ENCODE measurements at regions not wholly inside any gene's neighbourhood (a gene's known extent, or its start where the extent isn't known, plus 50 kb on each side); places are given as distances from the start of the nearest gene placed in this dataset.

GRCh38 chr10:78639629-78640028 lies 429.1 kb upstream of the ZMIZ1 start:
- H3K4me1 Mint-ChIP-seq, result no peaks in the 10 kb centered on the region
- no peak for DNase-seq
- POLR2A ChIA-PET, result no interaction called here
- H3K9me3 Mint-ChIP-seq, result no peaks in the 10 kb centered on the region
- ATAC-seq (ENCODE audit: low read depth), result no peak
- H3K36me3 Mint-ChIP-seq, result no peaks in the 10 kb centered on the region
- peaks cover 2% of the 10 kb centered on the region for H3K27me3 Mint-ChIP-seq
- H3K27ac Mint-ChIP-seq, result no peak overlapping the region
- H3K4me3 Mint-ChIP-seq, result no peak overlapping the region

- POLR2A ChIA-PET, result no interaction called here
- H3K36me3 Mint-ChIP-seq, result no peaks in the 10 kb centered on the region
- H3K27ac Mint-ChIP-seq, result no peak overlapping the region
- H3K9me3 Mint-ChIP-seq, result peaks cover 3% of the 10 kb centered on the region
- no peaks in the 10 kb centered on the region for H3K4me1 Mint-ChIP-seq
- no peak overlapping the region for H3K4me3 Mint-ChIP-seq
- DNase-seq (no peak), ATAC-seq (ENCODE audit: low read depth) (no peak)
- peaks cover under 1% of the 10 kb centered on the region for H3K27me3 Mint-ChIP-seq
These were observed 427.8 kb upstream of the ZMIZ1 start for GRCh38 chr10:78640796-78641636.

GRCh38 chr10:78641693-78642092 lies 427.1 kb upstream of the ZMIZ1 start:
- ATAC-seq (ENCODE audit: low read depth), result no peak
- Mint-ChIP-seq H3K4me3 (no peak overlapping the region), H3K9me3 (peaks cover 3% of the 10 kb centered on the region), H3K27ac (no peak overlapping the region), H3K36me3 (no peaks in the 10 kb centered on the region), H3K4me1 (no peaks in the 10 kb centered on the region), H3K27me3 (no peaks in the 10 kb centered on the region)
- no peak for DNase-seq
- POLR2A ChIA-PET, result no interaction called here

GRCh38 chr10:78642269-78642816 lies 426.4 kb upstream of the ZMIZ1 start:
- Mint-ChIP-seq H3K27ac (no peak overlapping the region), H3K9me3 (peaks cover 3% of the 10 kb centered on the region), H3K27me3 (no peaks in the 10 kb centered on the region), H3K4me1 (no peaks in the 10 kb centered on the region), H3K36me3 (no peaks in the 10 kb centered on the region), H3K4me3 (no peak overlapping the region)
- ATAC-seq (ENCODE audit: low read depth) (no peak), DNase-seq (no peak)
- POLR2A ChIA-PET, result no interaction called here

- Mint-ChIP-seq H3K9me3 (peaks cover 3% of the 10 kb centered on the region), H3K36me3 (no peaks in the 10 kb centered on the region), H3K27ac (no peak overlapping the region), H3K4me1 (no peaks in the 10 kb centered on the region), H3K4me3 (no peak overlapping the region), H3K27me3 (peaks cover 2% of the 10 kb centered on the region)
- ATAC-seq (ENCODE audit: low read depth) (no peak), DNase-seq (no peak)
- POLR2A ChIA-PET, result no interaction called here
These were observed 425.3 kb upstream of the ZMIZ1 start for GRCh38 chr10:78643513-78643912.

GRCh38 chr10:78644550-78644949 lies 424.2 kb upstream of the ZMIZ1 start:
- Mint-ChIP-seq H3K4me3 (no peak overlapping the region), H3K9me3 (peaks cover 3% of the 10 kb centered on the region), H3K4me1 (no peaks in the 10 kb centered on the region), H3K36me3 (no peaks in the 10 kb centered on the region), H3K27me3 (peaks cover 7% of the 10 kb centered on the region), H3K27ac (no peak overlapping the region)
- POLR2A ChIA-PET, result no interaction called here
- ATAC-seq (ENCODE audit: low read depth), result no peak
- DNase-seq, result no peak

GRCh38 chr10:78645169-78645686 lies 423.5 kb upstream of the ZMIZ1 start:
- POLR2A ChIA-PET, result no interaction called here
- no peaks in the 10 kb centered on the region for H3K36me3 Mint-ChIP-seq
- no peaks in the 10 kb centered on the region for H3K4me1 Mint-ChIP-seq
- peaks cover 3% of the 10 kb centered on the region for H3K9me3 Mint-ChIP-seq
- ATAC-seq (ENCODE audit: low read depth), result no peak
- no peak overlapping the region for H3K27ac Mint-ChIP-seq
- no peak overlapping the region for H3K4me3 Mint-ChIP-seq
- DNase-seq, result no peak
- peaks cover 10% of the 10 kb centered on the region for H3K27me3 Mint-ChIP-seq

- no peaks in the 10 kb centered on the region for H3K4me1 Mint-ChIP-seq
- no peak overlapping the region for H3K4me3 Mint-ChIP-seq
- no peaks in the 10 kb centered on the region for H3K36me3 Mint-ChIP-seq
- H3K27ac Mint-ChIP-seq, result no peak overlapping the region
- POLR2A ChIA-PET, result no interaction called here
- peaks cover 10% of the 10 kb centered on the region for H3K27me3 Mint-ChIP-seq
- ATAC-seq (ENCODE audit: low read depth) (no peak), DNase-seq (no peak)
- H3K9me3 Mint-ChIP-seq, result peaks cover 3% of the 10 kb centered on the region
These were observed 422.8 kb upstream of the ZMIZ1 start for GRCh38 chr10:78645975-78646374.

- H3K27me3 Mint-ChIP-seq, result peaks cover 19% of the 10 kb centered on the region
- H3K9me3 Mint-ChIP-seq, result peaks cover 6% of the 10 kb centered on the region
- no peak overlapping the region for H3K27ac Mint-ChIP-seq
- H3K4me3 Mint-ChIP-seq, result no peak overlapping the region
- POLR2A ChIA-PET, result no interaction called here
- H3K4me1 Mint-ChIP-seq, result no peaks in the 10 kb centered on the region
- no peaks in the 10 kb centered on the region for H3K36me3 Mint-ChIP-seq
- ATAC-seq (ENCODE audit: low read depth) (no peak), DNase-seq (no peak)
These were observed 420.4 kb upstream of the ZMIZ1 start for GRCh38 chr10:78648256-78648860.

- Mint-ChIP-seq H3K4me3 (no peak overlapping the region), H3K27ac (no peak overlapping the region), H3K9me3 (peaks cover 6% of the 10 kb centered on the region), H3K4me1 (no peaks in the 10 kb centered on the region), H3K27me3 (peaks cover 24% of the 10 kb centered on the region), H3K36me3 (no peaks in the 10 kb centered on the region)
- POLR2A ChIA-PET, result no interaction called here
- ATAC-seq (ENCODE audit: low read depth) (no peak), DNase-seq (no peak)
These were observed 419.3 kb upstream of the ZMIZ1 start for GRCh38 chr10:78649429-78649828.

- Mint-ChIP-seq H3K27me3 (peaks cover 26% of the 10 kb centered on the region), H3K27ac (no peak overlapping the region), H3K36me3 (no peaks in the 10 kb centered on the region), H3K4me3 (no peak overlapping the region), H3K9me3 (peaks cover 3% of the 10 kb centered on the region), H3K4me1 (no peaks in the 10 kb centered on the region)
- no peak for DNase-seq
- POLR2A ChIA-PET, result no interaction called here
- ATAC-seq (ENCODE audit: low read depth), result no peak
These were observed 418.6 kb upstream of the ZMIZ1 start for GRCh38 chr10:78650122-78650521.

- Mint-ChIP-seq H3K27ac (no peak overlapping the region), H3K4me1 (no peaks in the 10 kb centered on the region), H3K27me3 (peaks cover 26% of the 10 kb centered on the region), H3K36me3 (no peaks in the 10 kb centered on the region), H3K9me3 (peaks cover 3% of the 10 kb centered on the region), H3K4me3 (no peak overlapping the region)
- ATAC-seq (ENCODE audit: low read depth), result no peak
- POLR2A ChIA-PET, result no interaction called here
- DNase-seq, result no peak
These were observed 417.5 kb upstream of the ZMIZ1 start for GRCh38 chr10:78651287-78651686.

- peaks cover 3% of the 10 kb centered on the region for H3K9me3 Mint-ChIP-seq
- no peak overlapping the region for H3K4me3 Mint-ChIP-seq
- POLR2A ChIA-PET, result no interaction called here
- ATAC-seq (ENCODE audit: low read depth) (no peak), DNase-seq (no peak)
- H3K27ac Mint-ChIP-seq, result no peak overlapping the region
- no peaks in the 10 kb centered on the region for H3K4me1 Mint-ChIP-seq
- H3K27me3 Mint-ChIP-seq, result peaks cover 27% of the 10 kb centered on the region
- H3K36me3 Mint-ChIP-seq, result no peaks in the 10 kb centered on the region
These were observed 415.2 kb upstream of the ZMIZ1 start for GRCh38 chr10:78653555-78653954.

GRCh38 chr10:78654047-78654590 lies 414.6 kb upstream of the ZMIZ1 start:
- POLR2A ChIA-PET, result no interaction called here
- H3K9me3 Mint-ChIP-seq, result peaks cover 3% of the 10 kb centered on the region
- H3K4me1 Mint-ChIP-seq, result no peaks in the 10 kb centered on the region
- no peak for ATAC-seq (ENCODE audit: low read depth)
- DNase-seq, result no peak
- H3K4me3 Mint-ChIP-seq, result no peak overlapping the region
- no peak overlapping the region for H3K27ac Mint-ChIP-seq
- no peaks in the 10 kb centered on the region for H3K36me3 Mint-ChIP-seq
- peaks cover 30% of the 10 kb centered on the region for H3K27me3 Mint-ChIP-seq
